22Rv1 (cell line): ENCODE measurements at regions not wholly inside any gene's neighbourhood (a gene's known extent, or its start where the extent isn't known, plus 50 kb on each side); places are given as distances from the start of the nearest gene placed in this dataset.

Experiments used
- H3K27ac ChIP-seq: fragments of 450-650 bp; 2 replicates; pipeline ENCODE4 v1.5.1; 2017
- ZFX ChIP-seq: fragments of 450-650 bp; IDR thresholded peaks from 2 replicates; pipeline ENCODE4 v1.6.1; 2017; ENCODE audit warnings: antibody characterized with exemption, borderline replicate concordance
- TF ChIP-seq, protein P1 (sequence below): fragments of 450-650 bp; IDR thresholded peaks from 2 replicates; pipeline ENCODE4 v1.5.1; 2017; ENCODE audit warnings: mild to moderate bottlenecking

DNA sequence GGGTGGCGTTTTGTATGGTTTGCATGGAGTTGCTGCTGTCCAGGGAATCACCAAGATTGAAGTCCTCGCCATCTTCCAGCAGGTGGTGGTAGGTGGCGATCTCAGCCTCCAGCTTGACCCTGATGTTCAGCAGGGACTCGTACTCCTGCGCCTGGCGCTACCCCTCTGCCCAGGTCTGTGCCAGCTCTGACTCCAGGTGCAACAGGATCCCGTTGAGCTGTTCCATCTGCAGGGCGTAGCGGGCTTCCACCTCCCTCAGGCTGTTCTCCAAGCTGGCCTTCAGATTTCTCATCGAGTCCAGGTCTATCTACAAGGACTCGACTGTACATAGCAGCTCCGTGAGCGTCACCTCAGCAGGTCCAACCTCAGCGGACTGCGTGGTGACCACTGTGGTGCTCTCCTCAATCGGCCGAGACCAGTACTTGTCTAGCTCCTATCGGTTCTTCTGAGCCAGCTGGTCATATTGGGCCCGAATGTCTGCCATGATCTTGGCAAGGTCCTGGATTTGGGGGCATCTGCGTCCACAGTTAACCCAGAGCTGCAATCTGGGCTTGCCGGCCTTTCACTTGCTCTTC, 1584.8 kb upstream of the ACO1 start:
- no peak overlapping the region for H3K27ac ChIP-seq
- no peak for TF ChIP-seq ZFX
- TF ChIP-seq, protein P1, sequence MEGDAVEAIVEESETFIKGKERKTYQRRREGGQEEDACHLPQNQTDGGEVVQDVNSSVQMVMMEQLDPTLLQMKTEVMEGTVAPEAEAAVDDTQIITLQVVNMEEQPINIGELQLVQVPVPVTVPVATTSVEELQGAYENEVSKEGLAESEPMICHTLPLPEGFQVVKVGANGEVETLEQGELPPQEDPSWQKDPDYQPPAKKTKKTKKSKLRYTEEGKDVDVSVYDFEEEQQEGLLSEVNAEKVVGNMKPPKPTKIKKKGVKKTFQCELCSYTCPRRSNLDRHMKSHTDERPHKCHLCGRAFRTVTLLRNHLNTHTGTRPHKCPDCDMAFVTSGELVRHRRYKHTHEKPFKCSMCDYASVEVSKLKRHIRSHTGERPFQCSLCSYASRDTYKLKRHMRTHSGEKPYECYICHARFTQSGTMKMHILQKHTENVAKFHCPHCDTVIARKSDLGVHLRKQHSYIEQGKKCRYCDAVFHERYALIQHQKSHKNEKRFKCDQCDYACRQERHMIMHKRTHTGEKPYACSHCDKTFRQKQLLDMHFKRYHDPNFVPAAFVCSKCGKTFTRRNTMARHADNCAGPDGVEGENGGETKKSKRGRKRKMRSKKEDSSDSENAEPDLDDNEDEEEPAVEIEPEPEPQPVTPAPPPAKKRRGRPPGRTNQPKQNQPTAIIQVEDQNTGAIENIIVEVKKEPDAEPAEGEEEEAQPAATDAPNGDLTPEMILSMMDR = no peak

DNA sequence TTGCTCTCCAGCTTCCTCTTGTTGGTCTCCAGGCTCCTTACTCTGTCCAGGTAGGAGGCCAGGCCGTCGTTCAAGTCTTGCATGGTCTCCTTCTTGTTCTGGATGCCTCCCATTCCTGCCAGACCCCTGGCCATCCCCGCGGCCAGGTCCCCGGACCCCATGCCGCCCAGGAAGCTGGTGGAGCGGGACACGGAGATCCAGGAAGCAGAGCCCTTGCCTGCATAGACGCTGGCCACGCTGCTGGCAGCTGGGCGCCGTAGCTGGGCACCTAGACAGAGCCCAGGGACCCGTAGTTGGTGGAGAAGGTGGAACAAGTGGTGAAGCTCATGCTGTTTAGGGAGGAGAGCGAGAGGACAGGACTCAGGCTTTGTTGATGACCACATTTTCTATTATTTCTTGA, 1584.0 kb upstream of the ACO1 start:
- TF ChIP-seq ZFX = no peak
- TF ChIP-seq, protein P1 = no peak

DNA sequence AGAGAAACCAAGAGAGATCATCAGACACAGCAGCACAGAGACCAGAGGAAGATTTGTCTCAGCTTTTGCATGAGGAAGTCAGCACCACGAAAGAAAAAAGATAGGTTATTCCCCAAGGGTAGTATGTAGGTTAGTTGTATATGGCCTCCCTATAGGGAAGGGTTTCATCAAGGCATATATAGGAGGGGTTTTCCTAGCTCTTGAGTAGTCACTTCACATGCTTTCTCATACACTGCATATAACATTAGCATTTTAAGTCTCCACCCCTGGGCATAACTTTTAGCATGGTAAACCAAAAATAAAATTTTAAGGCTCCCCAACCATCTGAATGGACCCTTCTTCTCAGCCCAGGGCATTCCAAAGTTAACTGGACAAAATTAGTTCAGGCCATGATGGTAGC, 1571.6 kb upstream of the ACO1 start:
- H3K27ac ChIP-seq = no peak overlapping the region
- no peak for TF ChIP-seq ZFX
- TF ChIP-seq, protein P1 = no peak

More for the DNA sequence above, 1584.0 kb upstream of the ACO1 start:
- H3K27ac ChIP-seq = no peak overlapping the region

DNA sequence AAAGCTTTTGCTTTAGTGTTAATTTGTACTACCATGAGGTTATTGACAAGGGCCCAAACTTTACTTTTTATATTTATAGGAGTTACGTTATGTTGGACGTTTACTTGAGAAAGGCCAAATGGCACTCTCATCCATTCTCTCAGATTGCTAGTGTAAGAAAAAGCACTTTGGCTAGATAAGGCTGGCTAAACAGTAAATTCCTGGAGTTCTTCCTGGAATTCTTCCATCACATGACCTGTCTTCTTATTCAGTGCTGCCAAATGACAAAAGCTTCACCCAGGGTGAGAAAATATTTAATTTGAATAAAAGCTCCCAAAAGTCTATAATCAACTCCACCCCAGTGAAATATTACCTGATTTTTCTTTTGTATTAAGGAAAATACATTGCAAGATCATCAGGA, 1568.9 kb upstream of the ACO1 start:
- no peak for TF ChIP-seq ZFX
- TF ChIP-seq, protein P1 = no peak
- no peak overlapping the region for H3K27ac ChIP-seq

DNA sequence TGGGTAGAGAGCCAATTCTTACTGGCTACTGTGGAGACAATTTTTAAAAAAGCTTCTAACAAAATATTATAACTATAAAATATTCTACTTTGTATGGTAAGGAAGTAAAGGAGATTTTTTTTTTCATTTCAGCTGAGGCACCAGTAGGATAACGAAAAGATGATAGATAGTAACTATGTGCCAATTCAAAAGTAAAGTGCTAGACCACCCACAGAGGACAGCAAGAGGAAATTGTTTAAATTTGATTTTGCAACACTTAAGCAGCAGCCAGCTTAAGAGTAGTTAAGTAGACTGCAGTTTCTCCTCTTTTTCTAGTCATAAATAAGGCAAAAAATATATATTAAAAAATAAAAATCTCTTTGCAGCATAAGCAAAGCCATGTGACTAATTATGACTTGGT, 1539.3 kb upstream of the ACO1 start:
- no peak for TF ChIP-seq ZFX
- TF ChIP-seq, protein P1 = no peak
- H3K27ac ChIP-seq = no peak overlapping the region

DNA sequence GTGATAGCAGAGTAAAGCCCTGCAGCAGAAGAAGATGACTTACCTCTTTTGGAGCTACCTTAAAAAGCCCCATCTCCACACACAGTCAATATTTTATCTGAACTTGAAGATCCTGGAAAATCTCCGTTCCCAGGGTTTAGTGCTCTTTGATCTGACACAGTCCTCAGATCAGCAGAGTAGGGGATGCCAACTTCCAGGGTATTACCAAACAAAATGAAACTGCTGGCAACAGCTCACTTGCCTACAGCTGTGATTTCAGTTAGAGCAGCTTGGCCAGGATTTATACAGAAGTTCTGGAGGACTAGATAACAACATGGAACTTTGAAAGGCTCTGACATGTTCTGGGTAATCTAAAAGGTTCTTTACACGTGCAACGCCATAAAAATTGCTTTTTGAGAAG, 1537.8 kb upstream of the ACO1 start:
- TF ChIP-seq, protein P1 = no peak
- TF ChIP-seq ZFX = no peak
- no peak overlapping the region for H3K27ac ChIP-seq

DNA sequence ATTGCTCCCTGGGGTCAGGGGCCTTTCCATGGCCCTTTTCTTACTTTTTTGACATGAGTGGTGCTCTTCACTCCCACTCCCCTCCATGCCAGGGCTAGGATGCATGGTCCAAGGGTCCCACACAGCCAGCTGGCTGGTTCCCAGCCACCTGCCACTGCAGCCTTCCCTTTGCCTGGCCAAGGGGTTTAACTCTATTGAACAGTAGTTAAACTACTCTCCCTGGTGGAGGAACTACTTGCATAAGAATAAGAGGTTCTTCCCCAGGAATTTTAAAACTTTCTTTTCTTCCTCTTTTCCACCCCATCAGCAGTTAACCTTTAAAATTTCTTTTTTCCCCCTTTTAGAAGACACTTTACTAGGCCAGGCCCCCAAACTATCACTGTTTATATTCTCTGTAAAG, 1532.8 kb upstream of the ACO1 start:
- TF ChIP-seq ZFX = no peak
- TF ChIP-seq, protein P1 = no peak
- H3K27ac ChIP-seq = no peak overlapping the region
